ENCODE measurements at regions not wholly inside any gene's neighbourhood (a gene's known extent, or its start where the extent isn't known, plus 50 kb on each side); places are given as distances from the start of the nearest gene placed in this dataset.
A peak's percentile ranks its signal among the peaks of the same experiment; 100 is the strongest.

DNA sequence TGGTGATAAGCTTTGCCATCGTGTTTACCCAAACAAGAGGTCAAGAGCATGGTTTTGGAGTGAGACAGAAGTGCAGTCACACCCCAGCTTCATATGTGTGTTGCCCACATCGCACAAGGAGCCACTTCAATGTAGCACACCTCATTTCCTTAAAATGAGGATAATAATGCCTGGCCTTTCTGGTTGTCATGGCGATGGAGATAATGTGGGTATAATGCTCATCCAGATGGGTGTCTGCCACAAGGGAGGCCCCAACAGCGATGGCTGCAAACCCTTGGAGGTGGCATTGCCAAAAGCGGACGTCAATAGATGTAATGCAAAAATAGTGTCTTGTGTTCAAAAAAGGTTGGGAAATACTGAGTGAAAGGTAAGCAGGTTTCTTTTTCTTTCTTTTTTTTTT, 83.1 kb upstream of the AJAP1 start:
- DNase-seq (ENCODE audit: low read depth, low spot score): no peak

DNA sequence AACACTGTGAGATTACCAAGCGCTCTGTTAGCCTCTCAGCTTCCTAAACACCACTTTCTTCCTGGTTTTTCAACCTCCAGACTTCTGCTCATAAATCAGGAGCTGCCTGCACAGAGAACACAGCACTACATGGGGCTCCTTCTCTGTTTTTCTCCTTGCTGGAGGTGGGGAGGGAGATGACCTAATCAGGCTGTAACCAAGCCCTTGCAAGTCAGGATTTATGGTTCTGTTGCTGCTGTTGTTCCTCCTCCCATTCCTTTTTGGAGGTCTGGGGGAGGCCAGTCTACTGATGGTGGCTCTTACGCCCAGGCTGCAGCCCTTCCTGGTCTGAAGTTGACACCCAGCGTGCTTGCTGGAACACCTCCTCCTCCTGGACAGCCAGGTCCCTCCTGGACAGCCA, 80.9 kb upstream of the AJAP1 start:
- no peak for DNase-seq (ENCODE audit: low read depth, low spot score)

DNA sequence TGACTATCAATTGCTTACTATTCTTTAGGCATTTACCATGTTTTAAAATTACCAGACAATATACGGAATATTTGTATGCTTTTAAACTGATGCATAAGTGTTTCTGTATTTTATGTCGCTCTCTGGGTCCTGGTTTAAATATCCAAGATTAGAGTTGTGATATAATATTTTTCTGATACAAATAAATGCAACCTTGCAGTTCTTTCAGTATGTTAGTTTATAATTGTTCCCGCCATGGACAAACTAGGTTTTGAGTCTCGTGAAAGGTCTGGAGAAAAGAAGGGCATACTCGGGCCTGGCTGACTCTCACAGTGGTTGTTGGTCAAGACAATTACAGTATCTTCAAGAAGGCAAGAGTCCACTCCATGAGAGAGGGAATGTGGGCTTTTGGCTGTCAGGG, 72.6 kb upstream of the AJAP1 start:
- DNase-seq (ENCODE audit: low read depth, low spot score): no peak

GRCh38 chr1:4584449-4584848, 70.0 kb upstream of the AJAP1 start:
- no peak for DNase-seq (ENCODE audit: low read depth, low spot score)

DNA sequence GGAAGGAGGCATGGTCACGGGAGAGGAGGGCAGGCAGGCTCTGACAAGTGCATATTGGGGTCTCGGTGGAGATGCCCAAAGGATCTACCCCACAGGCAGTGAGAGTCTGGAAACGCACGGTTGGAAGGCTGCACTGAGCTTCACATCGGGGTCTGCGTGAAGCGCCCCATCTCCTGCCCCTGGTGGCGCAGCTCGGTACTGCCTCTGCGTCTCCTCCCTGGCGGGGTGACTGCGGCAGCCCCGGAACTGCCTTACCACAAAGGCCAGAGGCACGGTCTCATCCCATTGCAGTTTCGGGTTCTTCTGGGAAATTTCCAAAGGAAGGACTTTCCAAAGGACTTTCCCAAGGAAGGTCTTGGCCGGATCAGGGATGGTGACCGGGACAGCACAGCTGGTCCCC, 69.2 kb upstream of the AJAP1 start:
- DNase-seq (ENCODE audit: low read depth, low spot score): peak; percentile 6

DNA sequence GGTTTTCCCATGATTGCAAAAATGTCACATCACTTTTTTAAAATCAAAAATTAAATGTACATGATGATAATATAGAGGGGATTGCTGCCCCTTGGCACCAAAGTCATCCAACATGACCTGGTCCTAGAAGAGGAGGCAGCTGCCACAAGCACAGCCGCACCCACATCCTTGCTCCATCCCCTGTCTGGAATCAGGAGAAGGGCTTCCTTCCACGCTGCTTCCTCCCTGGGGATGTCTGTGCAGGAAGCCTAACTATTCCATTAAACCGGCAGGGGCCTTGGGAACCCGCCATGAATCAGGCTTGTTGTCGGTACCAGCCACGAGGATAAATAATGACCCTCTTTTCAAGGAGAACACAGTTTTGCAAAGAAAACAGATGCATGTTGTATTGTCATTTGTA, 68.7 kb upstream of the AJAP1 start:
- DNase-seq (ENCODE audit: low read depth, low spot score): no peak

DNA sequence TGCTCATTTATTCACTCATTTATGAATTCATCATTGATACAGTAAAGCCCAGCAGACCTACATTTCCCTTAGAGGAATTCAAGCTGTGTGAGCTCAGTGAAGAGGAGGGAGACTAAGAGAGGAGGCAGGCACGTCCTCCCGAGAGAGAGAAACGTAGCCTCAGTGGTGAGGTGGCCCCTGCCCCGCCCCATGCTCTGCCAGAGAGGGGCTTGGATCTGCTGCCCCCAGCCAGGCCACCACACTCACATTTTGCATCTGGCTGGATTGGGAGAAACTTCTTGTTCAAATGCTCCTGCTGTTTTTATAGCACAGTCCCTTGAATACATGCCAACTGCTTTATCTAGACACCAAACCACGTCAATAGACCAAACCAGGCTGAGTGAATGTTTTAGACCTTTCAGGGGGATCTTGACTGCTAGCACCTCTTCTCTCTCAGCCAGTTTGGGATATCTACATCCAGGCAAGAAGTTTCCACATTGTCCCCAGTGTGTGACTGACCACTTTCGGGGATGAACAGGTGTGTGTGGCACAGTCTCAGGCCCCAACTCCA, 67.7 kb upstream of the AJAP1 start:
- no peak for DNase-seq (ENCODE audit: low read depth, low spot score)

DNA sequence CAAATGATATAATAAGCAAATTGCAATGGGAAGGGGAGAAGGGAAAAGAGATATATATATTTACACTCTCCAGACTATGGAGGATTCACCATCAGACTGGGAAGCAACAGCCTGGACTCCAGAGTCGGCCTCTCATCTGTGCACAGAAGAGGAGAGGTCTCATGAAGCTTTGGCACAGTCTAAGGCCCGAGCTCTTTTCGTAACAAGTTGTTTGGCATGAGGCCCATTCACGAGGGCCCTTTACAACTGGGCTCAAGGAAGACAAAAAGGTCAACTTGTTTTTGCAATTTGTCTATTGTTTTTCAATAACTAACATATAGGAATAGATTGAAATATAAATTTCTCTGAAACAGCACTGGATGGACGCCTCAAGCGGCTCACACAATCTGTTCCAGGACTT, 66.7 kb upstream of the AJAP1 start:
- DNase-seq (ENCODE audit: low read depth, low spot score): no peak

DNA sequence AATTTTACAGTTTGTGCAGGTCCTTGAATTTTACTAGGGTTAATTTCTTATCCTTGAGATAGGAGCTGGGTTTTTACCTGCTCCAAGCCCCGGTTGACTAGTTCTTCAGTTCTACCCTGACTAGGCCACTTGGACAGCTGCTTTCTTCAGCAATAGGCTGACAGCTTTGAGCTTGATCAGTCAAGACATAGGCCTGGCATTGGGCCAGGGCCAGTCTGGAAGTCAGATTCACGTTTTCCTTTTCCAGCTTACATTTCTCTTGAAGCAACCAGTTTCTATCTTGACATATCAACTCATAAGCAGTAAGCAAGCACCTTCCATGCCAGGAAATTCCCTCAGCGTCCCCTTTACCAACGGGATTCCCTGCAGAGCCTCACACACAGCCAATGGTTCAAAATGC, 63.7 kb upstream of the AJAP1 start:
- no peak for DNase-seq (ENCODE audit: low read depth, low spot score)

DNA sequence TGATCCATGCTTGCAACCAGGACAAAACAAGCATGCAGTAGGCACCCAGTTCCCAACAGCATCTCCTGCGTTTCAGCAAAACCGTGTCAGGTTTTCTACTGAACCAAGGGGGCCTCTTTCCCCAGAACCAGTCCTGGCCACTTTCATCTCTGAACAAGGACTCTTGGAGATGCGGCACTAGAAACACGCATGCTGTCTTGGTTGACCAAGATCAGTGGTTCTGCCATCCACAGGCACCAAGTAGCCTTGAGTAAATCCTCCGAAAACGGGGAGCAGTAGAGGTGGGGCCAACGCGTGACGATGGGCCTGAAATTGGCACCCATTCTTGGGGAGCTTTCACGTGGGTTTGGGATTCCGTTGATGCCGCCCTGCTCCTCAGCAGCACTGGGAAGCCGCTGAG, 62.5 kb upstream of the AJAP1 start:
- no peak for DNase-seq (ENCODE audit: low read depth, low spot score)

GRCh38 chr1:4593106-4593505, 61.3 kb upstream of the AJAP1 start:
- DNase-seq (ENCODE audit: low read depth, low spot score): no peak

- DNase-seq (ENCODE audit: low read depth, low spot score): no peak
Observed at GRCh38 chr1:4594286-4594991, 60.0 kb upstream of the AJAP1 start.

- no peak for DNase-seq (ENCODE audit: low read depth, low spot score)
Observed at GRCh38 chr1:4595341-4596225, 58.8 kb upstream of the AJAP1 start.

DNA sequence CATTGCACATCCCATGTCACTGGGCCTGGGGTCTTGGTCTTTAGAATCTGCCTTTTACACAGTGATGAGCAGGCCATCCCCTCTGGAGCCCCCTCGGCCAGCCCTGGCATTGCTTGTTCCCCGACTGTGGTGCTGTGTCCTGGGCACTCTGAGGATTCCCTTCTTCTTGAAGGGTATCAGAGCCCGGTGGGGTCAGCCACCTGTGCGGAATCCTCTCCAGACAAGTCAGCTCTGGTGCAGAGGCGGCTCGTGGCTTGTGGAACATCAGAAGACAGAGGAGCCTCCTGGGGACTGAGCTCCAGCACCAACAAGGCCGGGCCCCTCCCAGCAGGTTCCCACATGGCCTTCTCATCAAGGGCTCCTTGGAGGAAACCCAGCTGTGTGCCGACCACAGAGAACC, 57.9 kb upstream of the AJAP1 start:
- DNase-seq (ENCODE audit: low read depth, low spot score): no peak

GRCh38 chr1:4597020-4597419, 57.4 kb upstream of the AJAP1 start:
- DNase-seq (ENCODE audit: low read depth, low spot score): no peak

GRCh38 chr1:4598561-4598960, 55.8 kb upstream of the AJAP1 start:
- no peak for DNase-seq (ENCODE audit: low read depth, low spot score)

DNA sequence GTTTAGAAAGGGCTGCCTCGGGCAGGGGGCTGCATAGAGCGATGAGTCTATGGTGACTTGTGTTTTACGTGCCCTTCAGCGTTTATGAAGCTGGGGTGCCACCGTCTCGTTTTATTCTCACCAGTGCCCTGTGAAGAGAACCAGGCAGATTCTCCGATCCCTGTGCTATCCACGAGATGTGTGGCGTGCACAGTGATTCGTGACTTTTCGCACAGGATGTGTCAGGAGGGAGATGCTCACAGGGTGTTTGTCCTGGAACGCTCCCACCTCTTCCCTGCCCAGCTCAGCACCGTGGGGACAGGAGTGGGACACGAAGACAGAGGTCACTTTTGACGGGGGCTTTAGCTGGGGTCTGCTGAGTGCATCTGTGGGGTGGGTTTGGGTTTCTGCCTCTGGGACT, 54.9 kb upstream of the AJAP1 start:
- no peak for DNase-seq (ENCODE audit: low read depth, low spot score)

DNA sequence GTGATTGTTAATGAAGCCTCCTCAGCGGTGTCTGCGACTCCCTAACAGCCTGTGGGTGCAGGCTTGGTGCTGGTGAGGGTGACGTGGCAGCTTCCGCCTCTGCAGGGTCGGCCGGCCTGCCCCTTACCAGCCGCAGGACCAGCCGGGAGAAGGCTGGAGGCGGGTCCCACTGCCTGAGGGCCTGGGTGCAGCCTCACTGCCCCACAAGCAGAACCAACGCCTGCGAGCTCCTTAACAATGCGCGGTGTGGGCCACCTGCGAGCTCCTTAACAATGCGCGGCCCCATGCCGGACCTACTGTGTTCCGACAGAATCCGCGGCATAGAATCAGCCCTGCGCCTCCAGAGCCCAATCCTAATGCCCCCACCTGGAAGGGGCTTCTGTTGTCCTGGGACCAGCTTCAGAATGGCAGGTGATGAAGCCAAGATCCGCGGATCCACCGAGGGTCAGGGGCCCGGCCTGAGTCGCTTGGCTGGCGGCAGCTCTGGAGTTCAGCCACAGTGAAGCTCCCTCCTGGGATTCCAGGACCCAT, 54.4 kb upstream of the AJAP1 start:
- no peak for DNase-seq (ENCODE audit: low read depth, low spot score)

DNA sequence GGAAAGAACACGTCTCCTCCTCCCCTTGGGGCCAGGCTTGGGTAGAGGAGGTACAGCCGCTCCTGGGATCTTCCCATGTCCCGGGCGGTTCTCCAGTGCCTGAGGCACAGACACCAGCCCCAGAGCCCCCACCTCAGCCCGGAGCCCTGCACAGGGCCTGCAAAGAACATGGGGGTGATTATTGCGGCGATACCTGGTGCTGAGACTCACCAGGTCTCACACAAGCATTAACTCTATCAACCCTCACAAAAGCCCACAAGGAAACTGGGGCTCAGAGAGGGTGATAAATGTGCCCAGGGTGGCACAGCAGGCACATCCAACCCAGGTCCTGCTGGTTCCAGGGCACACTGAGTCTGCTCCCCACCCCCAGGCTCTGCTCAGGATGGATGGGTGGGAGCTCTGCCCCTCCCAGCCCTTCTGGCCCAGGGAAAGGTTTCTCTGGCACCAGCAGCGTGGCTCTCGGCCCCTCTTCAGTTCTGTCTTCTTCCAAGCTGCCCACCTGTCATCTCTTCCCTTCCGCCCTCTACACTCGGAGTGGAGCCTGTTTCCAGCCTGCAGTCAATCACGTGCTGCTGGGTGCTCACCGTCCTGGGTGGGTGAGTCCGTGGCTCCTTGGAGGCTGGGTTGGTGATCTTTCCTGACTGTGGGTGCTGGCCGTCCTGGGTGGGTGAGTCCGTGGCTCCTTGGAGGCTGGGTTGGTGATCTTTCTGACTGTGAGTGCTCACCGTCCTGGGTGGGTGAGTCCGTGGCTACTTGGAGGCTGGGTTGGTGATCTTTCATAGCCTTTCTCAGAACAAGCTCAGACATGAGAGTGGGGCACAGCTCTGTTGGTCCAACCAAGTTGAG, 53.6 kb upstream of the AJAP1 start:
- no peak for DNase-seq (ENCODE audit: low read depth, low spot score)

DNA sequence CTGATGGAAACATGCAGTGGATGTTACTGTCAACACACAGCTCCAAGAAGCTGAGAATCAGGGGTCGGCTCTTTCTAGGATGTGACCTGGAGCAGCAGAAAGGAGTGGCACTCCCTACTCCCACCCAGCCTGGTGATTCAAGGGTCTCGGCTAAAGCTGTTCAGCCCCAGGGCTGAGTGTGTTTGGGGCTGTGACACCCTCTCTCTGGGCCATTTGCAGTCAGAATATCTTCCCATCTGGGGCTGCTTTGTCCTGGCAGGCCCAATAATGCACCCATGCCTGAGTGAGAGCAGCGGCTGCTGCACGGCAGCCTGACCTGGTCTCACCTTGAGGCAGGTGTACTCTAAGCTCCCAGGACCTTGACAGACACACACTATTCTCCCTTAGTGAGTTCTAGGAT, 52.5 kb upstream of the AJAP1 start:
- no peak for DNase-seq (ENCODE audit: low read depth, low spot score)

GRCh38 chr1:4602462-4603294, 51.7 kb upstream of the AJAP1 start:
- DNase-seq (ENCODE audit: low read depth, low spot score): no peak

Measured in activated CD4-positive, CD25-positive, alpha-beta regulatory T cell treated with anti-CD3 and anti-CD28 coated beads, Interleukin-2, amount 50 U/mL, for 16 hours (primary cell).